ENCODE measurements at regions not wholly inside any gene's neighbourhood (a gene's known extent, or its start where the extent isn't known, plus 50 kb on each side); places are given as distances from the start of the nearest gene placed in this dataset.

DNA sequence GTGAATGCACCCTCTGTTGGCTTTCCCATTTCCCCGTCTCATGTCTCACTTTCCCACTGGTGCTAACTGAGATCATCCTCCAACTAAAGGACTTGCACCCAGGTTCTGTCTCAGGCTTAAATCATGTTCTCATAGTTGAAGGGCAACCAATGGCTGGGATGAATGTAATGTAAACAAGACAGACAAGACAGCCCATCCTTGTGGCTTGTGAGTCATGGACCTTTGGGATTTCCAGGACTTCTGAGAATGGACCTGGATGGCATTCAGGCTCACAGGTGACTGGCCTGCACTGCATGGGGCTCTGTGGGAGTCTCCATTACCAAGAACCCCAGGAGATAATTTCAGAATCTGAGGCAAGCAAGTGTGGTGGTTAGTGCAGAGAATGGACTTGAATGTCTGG, 347.5 kb downstream of the HAPSTR1 start:
- Histone ChIP-seq H3K36me3 (no peaks in the 10 kb centered on the region), H3K9me3 (no peaks in the 10 kb centered on the region), H3K27me3 (no peaks in the 10 kb centered on the region), H3K4me1 (peaks cover 17 to 18% of the 10 kb centered on the region in 2 donors), H3K4me3 (replicated peaks in 1 of 3) (no peak overlapping the region), H3K27ac (no peak overlapping the region)
- no peak for DNase-seq
- 93 to 100% methylated on average over 1 of the region's 1 CpG for WGBS, 2 donors
- no peak for TF ChIP-seq POLR2A (IDR thresholded peaks at IDR 0.05)
- TF ChIP-seq, protein P1, sequence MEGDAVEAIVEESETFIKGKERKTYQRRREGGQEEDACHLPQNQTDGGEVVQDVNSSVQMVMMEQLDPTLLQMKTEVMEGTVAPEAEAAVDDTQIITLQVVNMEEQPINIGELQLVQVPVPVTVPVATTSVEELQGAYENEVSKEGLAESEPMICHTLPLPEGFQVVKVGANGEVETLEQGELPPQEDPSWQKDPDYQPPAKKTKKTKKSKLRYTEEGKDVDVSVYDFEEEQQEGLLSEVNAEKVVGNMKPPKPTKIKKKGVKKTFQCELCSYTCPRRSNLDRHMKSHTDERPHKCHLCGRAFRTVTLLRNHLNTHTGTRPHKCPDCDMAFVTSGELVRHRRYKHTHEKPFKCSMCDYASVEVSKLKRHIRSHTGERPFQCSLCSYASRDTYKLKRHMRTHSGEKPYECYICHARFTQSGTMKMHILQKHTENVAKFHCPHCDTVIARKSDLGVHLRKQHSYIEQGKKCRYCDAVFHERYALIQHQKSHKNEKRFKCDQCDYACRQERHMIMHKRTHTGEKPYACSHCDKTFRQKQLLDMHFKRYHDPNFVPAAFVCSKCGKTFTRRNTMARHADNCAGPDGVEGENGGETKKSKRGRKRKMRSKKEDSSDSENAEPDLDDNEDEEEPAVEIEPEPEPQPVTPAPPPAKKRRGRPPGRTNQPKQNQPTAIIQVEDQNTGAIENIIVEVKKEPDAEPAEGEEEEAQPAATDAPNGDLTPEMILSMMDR (IDR thresholded peaks at IDR 0.05): no peak
- intact Hi-C loops (cut with DNase I): no loop called here

DNA sequence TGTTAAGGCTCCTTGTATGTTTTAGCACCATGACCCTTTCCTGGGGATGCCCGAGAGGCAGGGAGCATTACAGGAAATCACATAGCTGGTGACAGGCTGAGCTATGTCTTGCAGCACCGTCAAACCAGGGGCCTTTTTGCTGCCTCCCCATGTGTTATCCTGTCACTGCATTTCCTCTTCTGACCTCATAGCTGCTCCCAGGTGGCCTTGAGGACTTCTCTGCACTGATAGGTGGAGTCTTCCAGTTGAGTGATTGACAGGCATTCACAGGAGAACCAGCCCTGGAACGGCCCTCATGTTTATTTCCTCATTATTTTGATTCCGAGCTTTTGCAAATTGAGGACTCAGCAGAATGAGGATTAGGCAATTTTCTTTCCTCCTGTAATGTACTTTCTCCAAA, 349.6 kb downstream of the HAPSTR1 start:
- WGBS, 2 donors: 22 to 23% methylated on average over 4 of the region's 4 CpGs
- Histone ChIP-seq H3K27ac (peak overlapping the region in 2 of 3 donors; percentile 28 to 36), H3K4me1 (peaks cover 17 to 34% of the 10 kb centered on the region in 2 donors), H3K9me3 (no peaks in the 10 kb centered on the region), H3K4me3 (replicated peaks in 1 of 3) (no peak overlapping the region), H3K27me3 (no peaks in the 10 kb centered on the region), H3K36me3 (no peaks in the 10 kb centered on the region)
- intact Hi-C loops (cut with DNase I): no loop called here
- peak; percentile 6 to 35 for DNase-seq
- no peak for TF ChIP-seq POLR2A (IDR thresholded peaks at IDR 0.05)
- TF ChIP-seq, protein P1 (IDR thresholded peaks at IDR 0.05): no peak

GRCh38 chr16:9443864-9444263, 352.4 kb downstream of the HAPSTR1 start:
- no peaks in the 10 kb centered on the region for H3K36me3 ChIP-seq
- no peak for DNase-seq
- H3K9me3 ChIP-seq: no peaks in the 10 kb centered on the region
- intact Hi-C loops (cut with DNase I): no loop called here
- H3K27ac ChIP-seq: no peak overlapping the region
- no peak overlapping the region for H3K4me3 ChIP-seq (replicated peaks in 1 of 3)
- no peaks in the 10 kb centered on the region for H3K27me3 ChIP-seq
- H3K4me1 ChIP-seq: peaks cover 25 to 53% of the 10 kb centered on the region in 2 donors
- TF ChIP-seq POLR2A (IDR thresholded peaks at IDR 0.05): no peak
- TF ChIP-seq, protein P1 (IDR thresholded peaks at IDR 0.05): no peak
- 66 to 87% methylated on average over 3 of the region's 3 CpGs for WGBS, 2 donors

GRCh38 chr16:9446471-9447194, 355.2 kb downstream of the HAPSTR1 start:
- Histone ChIP-seq H3K36me3 (no peaks in the 10 kb centered on the region), H3K4me1 (peaks cover 17 to 45% of the 10 kb centered on the region in 2 donors), H3K4me3 (replicated peaks in 1 of 3) (no peak overlapping the region), H3K9me3 (no peaks in the 10 kb centered on the region), H3K27me3 (no peaks in the 10 kb centered on the region), H3K27ac (peak overlapping the region; percentile 28 to 74 (median 72))
- intact Hi-C loops (cut with DNase I): no loop called here
- WGBS, 2 donors: 76 to 77% methylated on average over 6 of the region's 6 CpGs
- DNase-seq: peak; percentile 18 to 23
- TF ChIP-seq, protein P1 (IDR thresholded peaks at IDR 0.05): no peak
- TF ChIP-seq POLR2A (IDR thresholded peaks at IDR 0.05): no peak

GRCh38 chr16:9447195-9447551, 355.7 kb downstream of the HAPSTR1 start:
- Histone ChIP-seq H3K4me1 (peaks cover 16 to 44% of the 10 kb centered on the region in 2 donors), H3K4me3 (replicated peaks in 1 of 3) (no peak overlapping the region), H3K9me3 (no peaks in the 10 kb centered on the region), H3K27me3 (no peaks in the 10 kb centered on the region), H3K36me3 (no peaks in the 10 kb centered on the region), H3K27ac (peak overlapping the region; percentile 70 to 74 (median 72))
- TF ChIP-seq, protein P1 (IDR thresholded peaks at IDR 0.05): no peak
- no peak for TF ChIP-seq POLR2A (IDR thresholded peaks at IDR 0.05)
- peak; percentile 88 to 93 for DNase-seq
- intact Hi-C loops (cut with DNase I): no loop called here
- 3 to 23% methylated on average over 2 of the region's 2 CpGs for WGBS, 2 donors

All from thyroid gland (tissue), 4 donors.